ENCODE measurements at regions not wholly inside any gene's neighbourhood (a gene's known extent, or its start where the extent isn't known, plus 50 kb on each side); places are given as distances from the start of the nearest gene placed in this dataset.

GRCh38 chr3:181066143-181067087 is 76.9 kb upstream of the DNAJC19 start:
- no peak for TF ChIP-seq TCF12 (IDR thresholded peaks at IDR 0.05; ENCODE audit: low read depth)
- TF ChIP-seq ZBTB7A (IDR thresholded peaks at IDR 0.05; ENCODE audit: low read depth) = no peak
- TF ChIP-seq YY1 (IDR thresholded peaks at IDR 0.05; ENCODE audit: low read depth) = no peak
- no peak for TF ChIP-seq CREB1 (IDR thresholded peaks at IDR 0.05; ENCODE audit: low read depth)
- no peak for TF ChIP-seq MAX (IDR thresholded peaks at IDR 0.05)

GRCh38 chr3:181056136-181056732 is 66.7 kb upstream of the DNAJC19 start:
- TF ChIP-seq EGR1 (IDR thresholded peaks at IDR 0.05) = no peak
- TF ChIP-seq, protein P1, sequence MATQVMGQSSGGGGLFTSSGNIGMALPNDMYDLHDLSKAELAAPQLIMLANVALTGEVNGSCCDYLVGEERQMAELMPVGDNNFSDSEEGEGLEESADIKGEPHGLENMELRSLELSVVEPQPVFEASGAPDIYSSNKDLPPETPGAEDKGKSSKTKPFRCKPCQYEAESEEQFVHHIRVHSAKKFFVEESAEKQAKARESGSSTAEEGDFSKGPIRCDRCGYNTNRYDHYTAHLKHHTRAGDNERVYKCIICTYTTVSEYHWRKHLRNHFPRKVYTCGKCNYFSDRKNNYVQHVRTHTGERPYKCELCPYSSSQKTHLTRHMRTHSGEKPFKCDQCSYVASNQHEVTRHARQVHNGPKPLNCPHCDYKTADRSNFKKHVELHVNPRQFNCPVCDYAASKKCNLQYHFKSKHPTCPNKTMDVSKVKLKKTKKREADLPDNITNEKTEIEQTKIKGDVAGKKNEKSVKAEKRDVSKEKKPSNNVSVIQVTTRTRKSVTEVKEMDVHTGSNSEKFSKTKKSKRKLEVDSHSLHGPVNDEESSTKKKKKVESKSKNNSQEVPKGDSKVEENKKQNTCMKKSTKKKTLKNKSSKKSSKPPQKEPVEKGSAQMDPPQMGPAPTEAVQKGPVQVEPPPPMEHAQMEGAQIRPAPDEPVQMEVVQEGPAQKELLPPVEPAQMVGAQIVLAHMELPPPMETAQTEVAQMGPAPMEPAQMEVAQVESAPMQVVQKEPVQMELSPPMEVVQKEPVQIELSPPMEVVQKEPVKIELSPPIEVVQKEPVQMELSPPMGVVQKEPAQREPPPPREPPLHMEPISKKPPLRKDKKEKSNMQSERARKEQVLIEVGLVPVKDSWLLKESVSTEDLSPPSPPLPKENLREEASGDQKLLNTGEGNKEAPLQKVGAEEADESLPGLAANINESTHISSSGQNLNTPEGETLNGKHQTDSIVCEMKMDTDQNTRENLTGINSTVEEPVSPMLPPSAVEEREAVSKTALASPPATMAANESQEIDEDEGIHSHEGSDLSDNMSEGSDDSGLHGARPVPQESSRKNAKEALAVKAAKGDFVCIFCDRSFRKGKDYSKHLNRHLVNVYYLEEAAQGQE (IDR thresholded peaks at IDR 0.05; ENCODE audit: low read depth) = no peak
- TF ChIP-seq MAX (IDR thresholded peaks at IDR 0.05) = no peak
- no peak for TF ChIP-seq ZBTB7A (IDR thresholded peaks at IDR 0.05; ENCODE audit: low read depth)
- no peak for TF ChIP-seq RAD21 (IDR thresholded peaks at IDR 0.05; ENCODE audit: low read depth)
- no peak for TF ChIP-seq YY1 (IDR thresholded peaks at IDR 0.05; ENCODE audit: low read depth)
- TF ChIP-seq USF1 (IDR thresholded peaks at IDR 0.05) = no peak
- TF ChIP-seq TEAD4 (IDR thresholded peaks at IDR 0.05) = no peak
- TF ChIP-seq FOXM1 (IDR thresholded peaks at IDR 0.05; ENCODE audit: borderline replicate concordance, low read depth) = no peak
- no peak for TF ChIP-seq NFIC (IDR thresholded peaks at IDR 0.05)
- no peak for TF ChIP-seq TCF12 (IDR thresholded peaks at IDR 0.05; ENCODE audit: low read depth)
- TF ChIP-seq EP300 (IDR thresholded peaks at IDR 0.05; ENCODE audit: borderline replicate concordance) = no peak
- no peak for TF ChIP-seq TAF1 (IDR thresholded peaks at IDR 0.05; ENCODE audit: low read depth)
- no peak for TF ChIP-seq CEBPB (IDR thresholded peaks at IDR 0.05)
- no peak for TF ChIP-seq CREB1 (IDR thresholded peaks at IDR 0.05; ENCODE audit: low read depth)

DNA sequence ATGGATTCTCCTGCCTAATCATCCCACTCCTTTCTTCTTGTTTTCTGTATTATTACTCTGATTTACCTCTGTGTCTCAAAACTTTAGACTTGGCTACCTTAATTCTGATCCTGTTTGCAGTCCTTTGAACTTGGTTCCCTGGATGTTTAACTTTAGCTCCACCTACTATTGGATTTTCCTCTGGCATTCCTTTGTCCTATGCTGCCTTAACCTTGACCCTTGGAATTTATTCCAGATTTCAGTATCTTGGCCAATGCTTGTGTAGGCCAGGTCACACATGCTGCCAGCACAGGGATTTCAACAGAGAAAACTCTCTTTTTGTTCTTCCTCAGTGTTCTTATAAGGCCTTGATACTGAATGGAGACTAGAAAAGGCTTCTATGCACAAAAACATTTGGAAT is 65.0 kb upstream of the DNAJC19 start:
- TF ChIP-seq MAX (IDR thresholded peaks at IDR 0.05) = no peak

- TF ChIP-seq EP300 (IDR thresholded peaks at IDR 0.05; ENCODE audit: borderline replicate concordance) = no peak
Measured at GRCh38 chr3:181052256-181052655, 62.7 kb upstream of the DNAJC19 start.

DNA sequence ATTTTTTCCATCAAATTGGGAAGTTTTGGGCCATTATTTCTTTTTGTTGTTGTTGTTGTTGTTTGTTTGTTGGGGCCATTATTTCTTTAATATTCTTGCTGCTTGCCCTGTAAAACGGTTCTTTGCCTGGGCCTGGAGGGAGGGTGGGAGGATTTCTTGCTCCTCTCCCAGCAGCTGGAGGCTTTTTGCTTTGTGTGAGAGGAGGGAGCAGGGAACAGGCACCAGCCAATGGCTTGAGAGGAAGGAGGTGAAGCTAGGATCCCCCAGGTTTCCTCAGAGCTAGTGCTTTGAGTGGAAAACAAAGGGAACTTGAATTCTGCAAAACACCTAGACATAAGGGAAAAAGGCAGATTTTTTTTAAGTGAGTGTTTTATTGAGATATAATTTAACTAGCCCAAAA is 61.2 kb upstream of the DNAJC19 start:
- TF ChIP-seq CEBPB (IDR thresholded peaks at IDR 0.05) (no peak), TCF12 (IDR thresholded peaks at IDR 0.05; ENCODE audit: low read depth) (no peak), EP300 (IDR thresholded peaks at IDR 0.05; ENCODE audit: borderline replicate concordance) (no peak), USF1 (IDR thresholded peaks at IDR 0.05) (no peak), TEAD4 (IDR thresholded peaks at IDR 0.05) (no peak), CREB1 (IDR thresholded peaks at IDR 0.05; ENCODE audit: low read depth) (no peak), YY1 (IDR thresholded peaks at IDR 0.05; ENCODE audit: low read depth) (no peak)
- TF ChIP-seq, protein P1 (IDR thresholded peaks at IDR 0.05; ENCODE audit: low read depth) = no peak

GRCh38 chr3:181040030-181040429 is 50.5 kb upstream of the DNAJC19 start:
- TF ChIP-seq CREB1 (IDR thresholded peaks at IDR 0.05; ENCODE audit: low read depth) (no peak), TAF1 (IDR thresholded peaks at IDR 0.05; ENCODE audit: low read depth) (no peak), USF1 (IDR thresholded peaks at IDR 0.05) (no peak), CEBPB (IDR thresholded peaks at IDR 0.05) (no peak), MAX (IDR thresholded peaks at IDR 0.05) (no peak)
